Smooth muscle cell (in vitro differentiated cells): ENCODE measurements at regions not wholly inside any gene's neighbourhood (a gene's known extent, or its start where the extent isn't known, plus 50 kb on each side); places are given as distances from the start of the nearest gene placed in this dataset.

Experiments
- DNase-seq: peaks from one replicate; lab custom pipeline; 2025; ENCODE audit not compliant: unreplicated experiment; lab: John Stamatoyannopoulos, UW
- H2AFZ ChIP-seq: fragments of 200-600 bp; sonication (generic); 2 replicates; pipeline ENCODE4 v1.6.0; 2016; ENCODE audit warnings: antibody characterized with exemption, low read depth, mild to moderate bottlenecking
- H3F3A ChIP-seq: fragments of 200-600 bp; sonication (generic); 2 replicates; pipeline ENCODE4 v1.6.0; 2017; ENCODE audit warnings: antibody characterized with exemption, low read depth
- H3K27ac ChIP-seq: fragments of 200-600 bp; sonication (generic); 2 replicates; pipeline ENCODE4 v1.5.1; 2016; ENCODE audit warnings: low read depth, mild to moderate bottlenecking
- H3K27me3 ChIP-seq: fragments of 200-600 bp; sonication (generic); 2 replicates; pipeline ENCODE4 v1.6.1; 2016; ENCODE audit warnings: low read depth, mild to moderate bottlenecking
- H3K36me3 ChIP-seq: fragments of 200-600 bp; sonication (generic); 2 replicates; pipeline ENCODE4 v1.5.1; 2016; ENCODE audit warnings: low read depth
- H3K4me1 ChIP-seq: fragments of 200-600 bp; sonication (generic); 2 replicates; pipeline ENCODE4 v1.5.1; 2016; ENCODE audit warnings: low read depth
- H3K4me2 ChIP-seq: fragments of 200-600 bp; sonication (generic); 2 replicates; pipeline ENCODE4 v1.6.0; 2016; ENCODE audit warnings: mild to moderate bottlenecking
- H3K4me3 ChIP-seq: fragments of 200-600 bp; sonication (generic); 2 replicates; pipeline ENCODE4 v1.5.1; 2016; ENCODE audit warnings: mild to moderate bottlenecking
- H3K79me2 ChIP-seq: fragments of 200-600 bp; sonication (generic); 2 replicates; pipeline ENCODE4 v1.6.0; 2016; ENCODE audit warnings: low read depth, mild to moderate bottlenecking
- H3K9ac ChIP-seq: fragments of 200-600 bp; sonication (generic); 2 replicates; pipeline ENCODE4 v1.6.0; 2016; ENCODE audit warnings: low read depth
- H3K9me3 ChIP-seq: fragments of 200-600 bp; sonication (generic); replicated peaks from 2 replicates; pipeline ENCODE4 v1.5.1; 2016; ENCODE audit warnings: low read depth
- H4K20me1 ChIP-seq: fragments of 200-600 bp; sonication (generic); 2 replicates; pipeline ENCODE4 v1.6.0; 2016; ENCODE audit warnings: low read depth
- CTCF ChIP-seq: fragments of 200-600 bp; sonication (generic); IDR thresholded peaks from 2 replicates; pipeline ENCODE4 v1.5.1; 2017; ENCODE audit warnings: borderline replicate concordance, mild to moderate bottlenecking, antibody characterized with exemption; ENCODE audit not compliant: insufficient read depth, poor library complexity, severe bottlenecking
- WGBS: methylation state at CpG from one replicate; pipeline ENCODE4 v1.1.7; 2016; ENCODE audit warnings: low lambda C conversion rate; 5-methylcytosine and 5-hydroxymethylcytosine counted together

- no peak for TF ChIP-seq CTCF
- H2AFZ ChIP-seq: no peak overlapping the region
- H3K9ac ChIP-seq: no peak overlapping the region
- no peaks in the 10 kb centered on the region for H3F3A ChIP-seq
- H3K4me2 ChIP-seq: no peak overlapping the region
- H3K79me2 ChIP-seq: no peaks in the 10 kb centered on the region
- no peaks in the 10 kb centered on the region for H3K36me3 ChIP-seq
- no peak overlapping the region for H3K27ac ChIP-seq
- H3K27me3 ChIP-seq: no peaks in the 10 kb centered on the region
- no peaks in the 10 kb centered on the region for H3K9me3 ChIP-seq
- no peaks in the 10 kb centered on the region for H4K20me1 ChIP-seq
- DNase-seq: no peak
- peaks cover 3% of the 10 kb centered on the region for H3K4me1 ChIP-seq
- no peak overlapping the region for H3K4me3 ChIP-seq
Measured at GRCh38 chr5:114252226-114252625, 109.6 kb upstream of the KCNN2 start.

- Histone ChIP-seq H3K9me3 (no peaks in the 10 kb centered on the region), H3K4me3 (no peak overlapping the region), H3K27me3 (no peaks in the 10 kb centered on the region), H3K9ac (no peak overlapping the region), H3K36me3 (no peaks in the 10 kb centered on the region), H3K4me1 (peaks cover 3% of the 10 kb centered on the region), H4K20me1 (no peaks in the 10 kb centered on the region), H3K27ac (no peak overlapping the region), H2AFZ (no peak overlapping the region), H3K79me2 (no peaks in the 10 kb centered on the region), H3F3A (no peaks in the 10 kb centered on the region), H3K4me2 (no peak overlapping the region)
- WGBS: 27% methylated on average over 3 of the region's 3 CpGs
- TF ChIP-seq CTCF: no peak
- no peak for DNase-seq
Measured at GRCh38 chr5:114255260-114255659, 106.6 kb upstream of the KCNN2 start.

GRCh38 chr5:114261989-114262388 lies 99.9 kb upstream of the KCNN2 start:
- Histone ChIP-seq H3K36me3 (no peaks in the 10 kb centered on the region), H3K9ac (no peak overlapping the region), H3K4me3 (no peak overlapping the region), H3K4me1 (peaks cover 12% of the 10 kb centered on the region), H3K4me2 (no peak overlapping the region), H2AFZ (no peak overlapping the region), H3K27me3 (no peaks in the 10 kb centered on the region), H3K27ac (no peak overlapping the region), H3K79me2 (no peaks in the 10 kb centered on the region), H3K9me3 (no peaks in the 10 kb centered on the region), H4K20me1 (no peaks in the 10 kb centered on the region), H3F3A (no peaks in the 10 kb centered on the region)
- WGBS: 86% methylated on average over 3 of the region's 3 CpGs
- DNase-seq: no peak
- no peak for TF ChIP-seq CTCF

GRCh38 chr5:114265432-114266060 lies 96.3 kb upstream of the KCNN2 start:
- Histone ChIP-seq H3K9ac (no peak overlapping the region), H3K9me3 (no peaks in the 10 kb centered on the region), H3K27ac (no peak overlapping the region), H3K4me2 (no peak overlapping the region), H2AFZ (no peak overlapping the region), H3K79me2 (no peaks in the 10 kb centered on the region), H3F3A (no peaks in the 10 kb centered on the region), H3K4me3 (no peak overlapping the region), H3K4me1 (peaks cover 12% of the 10 kb centered on the region), H3K27me3 (no peaks in the 10 kb centered on the region), H4K20me1 (no peaks in the 10 kb centered on the region), H3K36me3 (no peaks in the 10 kb centered on the region)
- TF ChIP-seq CTCF: no peak
- 46% methylated on average over 2 of the region's 2 CpGs for WGBS
- no peak for DNase-seq
